ENCODE measurements at regions not wholly inside any gene's neighbourhood (a gene's known extent, or its start where the extent isn't known, plus 50 kb on each side); places are given as distances from the start of the nearest gene placed in this dataset.
A peak's percentile ranks its signal among the peaks of the same experiment; 100 is the strongest.

GRCh38 chr6:84441456-84441855 lies 214.0 kb upstream of the CEP162 start:
- no peak for DNase-seq (ENCODE audit: low read depth, low spot score)
- no peaks in the 10 kb centered on the region for H3K9me3 ChIP-seq (ENCODE audit: low read depth, low read length)
- H3K9ac ChIP-seq (ENCODE audit: insufficient read length) = no peak overlapping the region
- TF ChIP-seq FOXP2 (optimal IDR thresholded peaks at IDR 0.05; ENCODE audit: control extremely low read depth, extremely low read length, insufficient read depth) = no peak
- no peak for TF ChIP-seq EZH2 (IDR thresholded peaks at IDR 0.05)
- no peak for TF ChIP-seq POLR2AphosphoS5 (IDR thresholded peaks at IDR 0.05; ENCODE audit: borderline replicate concordance, low read depth, low read length)
- no peaks in the 10 kb centered on the region for H3K36me3 ChIP-seq (ENCODE audit: insufficient read depth, low read length)
- no peak overlapping the region for H3K4me3 ChIP-seq
- H3K27ac ChIP-seq = no peak overlapping the region

- no peak overlapping the region for H3K9ac ChIP-seq (ENCODE audit: insufficient read length)
- no peak overlapping the region for H3K27ac ChIP-seq
- H3K4me3 ChIP-seq = no peak overlapping the region
- H3K36me3 ChIP-seq (ENCODE audit: insufficient read depth, low read length) = no peaks in the 10 kb centered on the region
- no peak for DNase-seq (ENCODE audit: low read depth, low spot score)
- no peak for TF ChIP-seq EZH2 (IDR thresholded peaks at IDR 0.05)
- TF ChIP-seq POLR2AphosphoS5 (IDR thresholded peaks at IDR 0.05; ENCODE audit: borderline replicate concordance, low read depth, low read length) = no peak
- TF ChIP-seq FOXP2 (optimal IDR thresholded peaks at IDR 0.05; ENCODE audit: control extremely low read depth, extremely low read length, insufficient read depth) = no peak
- H3K9me3 ChIP-seq (ENCODE audit: low read depth, low read length) = no peaks in the 10 kb centered on the region
Measured at GRCh38 chr6:84434550-84434949, 207.1 kb upstream of the CEP162 start.

- no peaks in the 10 kb centered on the region for H3K36me3 ChIP-seq (ENCODE audit: insufficient read depth, low read length)
- H3K27ac ChIP-seq = no peak overlapping the region
- no peak overlapping the region for H3K9ac ChIP-seq (ENCODE audit: insufficient read length)
- TF ChIP-seq EZH2 (IDR thresholded peaks at IDR 0.05) (no peak), POLR2AphosphoS5 (IDR thresholded peaks at IDR 0.05; ENCODE audit: borderline replicate concordance, low read depth, low read length) (no peak), FOXP2 (optimal IDR thresholded peaks at IDR 0.05; ENCODE audit: control extremely low read depth, extremely low read length, insufficient read depth) (no peak)
- no peaks in the 10 kb centered on the region for H3K9me3 ChIP-seq (ENCODE audit: low read depth, low read length)
- no peak overlapping the region for H3K4me3 ChIP-seq
- DNase-seq (ENCODE audit: low read depth, low spot score) = no peak
Measured at GRCh38 chr6:84432619-84433018, 205.2 kb upstream of the CEP162 start.

GRCh38 chr6:84428300-84428907 lies 201.0 kb upstream of the CEP162 start:
- TF ChIP-seq EZH2 (IDR thresholded peaks at IDR 0.05) (no peak), POLR2AphosphoS5 (IDR thresholded peaks at IDR 0.05; ENCODE audit: borderline replicate concordance, low read depth, low read length) (no peak), FOXP2 (optimal IDR thresholded peaks at IDR 0.05; ENCODE audit: control extremely low read depth, extremely low read length, insufficient read depth) (no peak)
- Histone ChIP-seq H3K4me3 (no peak overlapping the region), H3K9me3 (ENCODE audit: low read depth, low read length) (no peaks in the 10 kb centered on the region), H3K36me3 (ENCODE audit: insufficient read depth, low read length) (no peaks in the 10 kb centered on the region), H3K27ac (no peak overlapping the region), H3K9ac (ENCODE audit: insufficient read length) (no peak overlapping the region)
- DNase-seq (ENCODE audit: low read depth, low spot score) = peak; percentile 16

GRCh38 chr6:84425971-84426705 lies 198.7 kb upstream of the CEP162 start:
- no peak overlapping the region for H3K4me3 ChIP-seq
- no peaks in the 10 kb centered on the region for H3K9me3 ChIP-seq (ENCODE audit: low read depth, low read length)
- no peak for DNase-seq (ENCODE audit: low read depth, low spot score)
- H3K27ac ChIP-seq = no peak overlapping the region
- TF ChIP-seq EZH2 (IDR thresholded peaks at IDR 0.05) = no peak
- TF ChIP-seq POLR2AphosphoS5 (IDR thresholded peaks at IDR 0.05; ENCODE audit: borderline replicate concordance, low read depth, low read length) = no peak
- no peak for TF ChIP-seq FOXP2 (optimal IDR thresholded peaks at IDR 0.05; ENCODE audit: control extremely low read depth, extremely low read length, insufficient read depth)
- H3K9ac ChIP-seq (ENCODE audit: insufficient read length) = no peak overlapping the region
- no peaks in the 10 kb centered on the region for H3K36me3 ChIP-seq (ENCODE audit: insufficient read depth, low read length)

- Histone ChIP-seq H3K36me3 (ENCODE audit: insufficient read depth, low read length) (no peaks in the 10 kb centered on the region), H3K9me3 (ENCODE audit: low read depth, low read length) (no peaks in the 10 kb centered on the region), H3K9ac (ENCODE audit: insufficient read length) (no peak overlapping the region), H3K27ac (no peak overlapping the region), H3K4me3 (no peak overlapping the region)
- TF ChIP-seq POLR2AphosphoS5 (IDR thresholded peaks at IDR 0.05; ENCODE audit: borderline replicate concordance, low read depth, low read length) (no peak), EZH2 (IDR thresholded peaks at IDR 0.05) (no peak), FOXP2 (optimal IDR thresholded peaks at IDR 0.05; ENCODE audit: control extremely low read depth, extremely low read length, insufficient read depth) (no peak)
- no peak for DNase-seq (ENCODE audit: low read depth, low spot score)
Measured at GRCh38 chr6:84424956-84425355, 197.5 kb upstream of the CEP162 start.

GRCh38 chr6:84422380-84422968 lies 195.0 kb upstream of the CEP162 start:
- no peak for DNase-seq (ENCODE audit: low read depth, low spot score)
- no peak overlapping the region for H3K9ac ChIP-seq (ENCODE audit: insufficient read length)

GRCh38 chr6:84421031-84421430 lies 193.6 kb upstream of the CEP162 start:
- no peak for DNase-seq (ENCODE audit: low read depth, low spot score)
- Histone ChIP-seq H3K9ac (ENCODE audit: insufficient read length) (no peak overlapping the region), H3K4me3 (no peak overlapping the region), H3K9me3 (ENCODE audit: low read depth, low read length) (no peaks in the 10 kb centered on the region), H3K27ac (no peak overlapping the region), H3K36me3 (ENCODE audit: insufficient read depth, low read length) (no peaks in the 10 kb centered on the region)
- TF ChIP-seq FOXP2 (optimal IDR thresholded peaks at IDR 0.05; ENCODE audit: control extremely low read depth, extremely low read length, insufficient read depth) = no peak
- TF ChIP-seq POLR2AphosphoS5 (IDR thresholded peaks at IDR 0.05; ENCODE audit: borderline replicate concordance, low read depth, low read length) = no peak
- no peak for TF ChIP-seq EZH2 (IDR thresholded peaks at IDR 0.05)

More at GRCh38 chr6:84422380-84422968, 195.0 kb upstream of the CEP162 start:
- no peaks in the 10 kb centered on the region for H3K9me3 ChIP-seq (ENCODE audit: low read depth, low read length)
- no peak for TF ChIP-seq EZH2 (IDR thresholded peaks at IDR 0.05)
- TF ChIP-seq POLR2AphosphoS5 (IDR thresholded peaks at IDR 0.05; ENCODE audit: borderline replicate concordance, low read depth, low read length) = no peak
- no peak for TF ChIP-seq FOXP2 (optimal IDR thresholded peaks at IDR 0.05; ENCODE audit: control extremely low read depth, extremely low read length, insufficient read depth)
- no peak overlapping the region for H3K27ac ChIP-seq
- H3K36me3 ChIP-seq (ENCODE audit: insufficient read depth, low read length) = no peaks in the 10 kb centered on the region
- H3K4me3 ChIP-seq = 0 out of 2 replicates have a peak overlapping the region, but pooled peaks have one; percentile 28

All from SK-N-MC (cell line).